K562 (cell line): ENCODE measurements at regions not wholly inside any gene's neighbourhood (a gene's known extent, or its start where the extent isn't known, plus 50 kb on each side); places are given as distances from the start of the nearest gene placed in this dataset.

Experiments used
- ATAC-seq: fragments of 200-7000 bp; cut with Tn5 transposase; 3 replicates; pipeline ENCODE4 v1.9.1; 2020; ENCODE audit warnings: moderate library complexity
- BruUV-seq: library from RNA; stranded (reverse); fragments of 400-500 nt; replicated peaks from 2 replicates; lab custom pipeline; 2021; lab: Mats Ljungman, UMichigan
- CTCF ChIA-PET: fragments of 300-600 bp; formaldehyde crosslinking; extraction: SDS; loops from one replicate; lab custom pipeline; 2021; ENCODE audit warnings: low intra/inter-chr PET ratio; lab: Yijun Ruan, JAX
- POLR2A ChIA-PET: fragments of 300-600, 350-650 bp; sonication (Branson Sonifier 250); formaldehyde crosslinking; extraction: SDS; loops from one replicate; lab custom pipeline; 2021; ENCODE audit warnings: antibody characterized with exemption, inconsistent platforms; lab: Yijun Ruan, JAX
- DNase-seq, 4 experiments: peaks; one replicate each; pipeline versions ENCODE4 v3.0.0 to v3.0.0-alpha.2; 2011 to 2018; ENCODE audit warnings: low spot score in 3 of 4, mixed read lengths in 3 of 4; ENCODE audit errors: extremely low read depth in 1 of 4
- FAIRE-seq: peaks from 2 replicates; lab custom pipeline; 2011; peaks lifted over from hg19 to GRCh38; lab: Jason Lieb, UNC
- H2AFZ ChIP-seq: 2 replicates; pipeline ENCODE4 v1.6.0; 2011; ENCODE audit warnings: low read depth, low read length, control low read depth, inconsistent platforms
- H3K27ac ChIP-seq: fragments of 200-600 bp; 3 replicates; pipeline ENCODE4 v1.8.0; 2011; ENCODE audit warnings: low read depth, mild to moderate bottlenecking, control low read depth, inconsistent platforms, low read length, moderate library complexity, mixed read lengths; ENCODE audit errors: extremely low read depth
- H3K27me3 ChIP-seq, 2 experiments: fragments of 300-600 bp in 1 of 2; 2 replicates in 1 of 2; 3 replicates in 1 of 2; pipeline versions ENCODE4 v1.6.0 to v1.8.0; 2011; ENCODE audit warnings: inconsistent platforms in 2 of 2, low read length in 2 of 2, mild to moderate bottlenecking in 1 of 2, mixed read lengths in 1 of 2, moderate library complexity in 1 of 2; ENCODE audit not compliant: control insufficient read depth in 2 of 2, insufficient read depth in 2 of 2
- H3K36me3 ChIP-seq: fragments of 300-600 bp; 3 replicates; pipeline ENCODE4 v1.8.0; 2011; ENCODE audit warnings: mild to moderate bottlenecking, low read length, inconsistent platforms; ENCODE audit not compliant: control insufficient read depth, insufficient read depth
- H3K4me1 ChIP-seq, 2 experiments: fragments of 200-600 bp in 1 of 2; replicated peaks in 1 of 2; 2 replicates in 1 of 2; 3 replicates in 1 of 2; pipeline versions ENCODE4 v1.5.1 to v1.8.0; 2011; ENCODE audit warnings: inconsistent platforms in 2 of 2, low read length in 2 of 2, mild to moderate bottlenecking in 1 of 2, mixed read lengths in 1 of 2, moderate library complexity in 1 of 2; ENCODE audit not compliant: control insufficient read depth in 2 of 2, insufficient read depth in 2 of 2
- H3K4me2 ChIP-seq: 2 replicates; pipeline ENCODE4 v1.6.1; 2011; ENCODE audit warnings: low read length, control low read depth, inconsistent platforms, mixed read lengths; ENCODE audit not compliant: insufficient read depth
- H3K4me3 ChIP-seq: fragments of 200-600 bp; sonication (generic), shearing (Covaris generic); 2 replicates; pipeline ENCODE4 v1.5.1; 2016; ENCODE audit warnings: control low read depth, inconsistent platforms
- H3K79me2 ChIP-seq: fragments of 200-600 bp; 3 replicates; pipeline ENCODE4 v1.8.0; 2011; ENCODE audit warnings: low read length, inconsistent platforms; ENCODE audit not compliant: control insufficient read depth, insufficient read depth
- H3K9ac ChIP-seq, 2 experiments: 2 replicates each; pipeline versions ENCODE4 v1.6.0 to v1.6.1; 2011; ENCODE audit warnings: low read depth in 2 of 2, low read length in 2 of 2, control low read depth in 1 of 2, inconsistent platforms in 1 of 2, mild to moderate bottlenecking in 1 of 2, mixed read lengths in 1 of 2; ENCODE audit not compliant: insufficient read depth in 1 of 2
- H3K9me1 ChIP-seq: one replicate; pipeline ENCODE4 v1.6.0; 2011; ENCODE audit warnings: inconsistent platforms, mild to moderate bottlenecking, low read length, moderate library complexity; ENCODE audit not compliant: control insufficient read depth, insufficient read depth
- H3K9me3 ChIP-seq: replicated peaks from 2 replicates; pipeline ENCODE4 v1.5.1; 2011; ENCODE audit warnings: low read depth, low read length, inconsistent platforms; ENCODE audit not compliant: control insufficient read depth, insufficient read depth
- H4K20me1 ChIP-seq: replicated peaks from 2 replicates; pipeline ENCODE4 v1.6.1; 2011; ENCODE audit warnings: low read length, inconsistent platforms, mixed read lengths; ENCODE audit not compliant: control insufficient read depth, insufficient read depth
- CTBP1 ChIP-seq: fragments of 450-650 bp; IDR thresholded peaks from 2 replicates; pipeline ENCODE4 v1.6.1; 2016; ENCODE audit warnings: borderline replicate concordance
- EP400 ChIP-seq: fragments of 450-650 bp; IDR thresholded peaks from 2 replicates; pipeline ENCODE4 v1.6.1; 2017; ENCODE audit warnings: antibody characterized with exemption, mild to moderate bottlenecking, moderate library complexity
- MCM5 ChIP-seq: fragments of 450-650 bp; IDR thresholded peaks from 2 replicates; pipeline ENCODE4 v1.6.1; 2016; ENCODE audit warnings: low read depth
- NFE2L1 ChIP-seq: fragments of 450-650 bp; IDR thresholded peaks from 2 replicates; pipeline ENCODE4 v1.6.1; 2016; ENCODE audit warnings: missing genetic modification characterization, low read depth, mild to moderate bottlenecking, missing compliant biosample characterization, moderate library complexity, borderline replicate concordance
- SOX6 ChIP-seq: fragments of 450-650 bp; IDR thresholded peaks from 2 replicates; pipeline ENCODE4 v1.6.1; 2014; ENCODE audit warnings: mild to moderate bottlenecking
- STAG1 ChIP-seq: sonication (generic); formaldehyde crosslinking; IDR thresholded peaks from 2 replicates; pipeline ENCODE4 v1.5.0; 2020; ENCODE audit warnings: missing genetic modification reagents, borderline replicate concordance
- ZNF699 ChIP-seq: fragments of 250-450 bp; sonication (Bioruptor Pico); IDR thresholded peaks from 2 replicates; pipeline ENCODE4 v1.8.0; 2021; ENCODE audit warnings: mild to moderate bottlenecking, moderate library complexity; ENCODE audit not compliant: insufficient replicate concordance
- WGBS: fragments of 100-300 bp; shearing (Covaris generic); methylation state at CpG from one replicate; pipeline ENCODE4 v1.1.6; 2016; ENCODE audit warnings: low coverage, mixed read lengths; ENCODE audit not compliant: insufficient coverage; ENCODE audit errors: missing lambda C conversion rate; 5-methylcytosine and 5-hydroxymethylcytosine counted together
- in situ Hi-C: fragments of 300-500 bp; cut with MboI; formaldehyde crosslinking; loops from 4 replicates; pipeline ENCODE4 v1.15.0; 2018; ENCODE audit warnings: inconsistent platforms, mixed read lengths
- intact Hi-C: fragments of 100-400 bp; cut with micrococcal nuclease; formaldehyde crosslinking; loops from 2 replicates; pipeline ENCODE4 v1.14.2; 2022
- TF ChIP-seq, protein P1 (sequence below), 2 experiments: fragments of 450-650 bp; IDR thresholded peaks; 2 replicates each; pipeline ENCODE4 v1.6.1; 2016; ENCODE audit warnings: mild to moderate bottlenecking in 2 of 2, borderline replicate concordance in 1 of 2, low read depth in 1 of 2, moderate library complexity in 1 of 2
- TF ChIP-seq, protein P2 (sequence below), 2 experiments: fragments of 450-650 bp; IDR thresholded peaks; 2 replicates each; pipeline ENCODE4 v1.6.1; 2018; ENCODE audit warnings: mild to moderate bottlenecking in 2 of 2, low read depth in 1 of 2; ENCODE audit not compliant: partially characterized antibody in 2 of 2

DNA sequence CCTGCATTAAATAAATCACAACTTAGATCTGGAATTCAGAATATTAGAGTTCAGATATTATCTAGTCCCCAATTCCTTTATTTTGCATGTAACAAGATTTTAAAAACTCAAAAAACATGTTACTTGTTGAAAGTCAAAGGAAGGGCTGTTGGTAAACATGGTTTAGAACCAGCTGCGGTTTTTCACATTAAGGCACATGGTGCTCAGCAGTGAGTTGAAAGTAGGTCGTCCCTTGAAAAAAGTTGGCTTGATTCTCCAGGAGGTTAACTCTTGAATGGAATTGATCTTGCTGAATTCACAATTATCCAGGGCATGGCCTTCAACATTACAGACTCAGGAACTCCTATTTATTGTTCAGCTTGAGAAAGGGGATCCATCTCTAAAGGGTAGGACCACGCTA is 277.1 kb upstream of the DUSP10 start (continued):
- TF ChIP-seq, protein P1, sequence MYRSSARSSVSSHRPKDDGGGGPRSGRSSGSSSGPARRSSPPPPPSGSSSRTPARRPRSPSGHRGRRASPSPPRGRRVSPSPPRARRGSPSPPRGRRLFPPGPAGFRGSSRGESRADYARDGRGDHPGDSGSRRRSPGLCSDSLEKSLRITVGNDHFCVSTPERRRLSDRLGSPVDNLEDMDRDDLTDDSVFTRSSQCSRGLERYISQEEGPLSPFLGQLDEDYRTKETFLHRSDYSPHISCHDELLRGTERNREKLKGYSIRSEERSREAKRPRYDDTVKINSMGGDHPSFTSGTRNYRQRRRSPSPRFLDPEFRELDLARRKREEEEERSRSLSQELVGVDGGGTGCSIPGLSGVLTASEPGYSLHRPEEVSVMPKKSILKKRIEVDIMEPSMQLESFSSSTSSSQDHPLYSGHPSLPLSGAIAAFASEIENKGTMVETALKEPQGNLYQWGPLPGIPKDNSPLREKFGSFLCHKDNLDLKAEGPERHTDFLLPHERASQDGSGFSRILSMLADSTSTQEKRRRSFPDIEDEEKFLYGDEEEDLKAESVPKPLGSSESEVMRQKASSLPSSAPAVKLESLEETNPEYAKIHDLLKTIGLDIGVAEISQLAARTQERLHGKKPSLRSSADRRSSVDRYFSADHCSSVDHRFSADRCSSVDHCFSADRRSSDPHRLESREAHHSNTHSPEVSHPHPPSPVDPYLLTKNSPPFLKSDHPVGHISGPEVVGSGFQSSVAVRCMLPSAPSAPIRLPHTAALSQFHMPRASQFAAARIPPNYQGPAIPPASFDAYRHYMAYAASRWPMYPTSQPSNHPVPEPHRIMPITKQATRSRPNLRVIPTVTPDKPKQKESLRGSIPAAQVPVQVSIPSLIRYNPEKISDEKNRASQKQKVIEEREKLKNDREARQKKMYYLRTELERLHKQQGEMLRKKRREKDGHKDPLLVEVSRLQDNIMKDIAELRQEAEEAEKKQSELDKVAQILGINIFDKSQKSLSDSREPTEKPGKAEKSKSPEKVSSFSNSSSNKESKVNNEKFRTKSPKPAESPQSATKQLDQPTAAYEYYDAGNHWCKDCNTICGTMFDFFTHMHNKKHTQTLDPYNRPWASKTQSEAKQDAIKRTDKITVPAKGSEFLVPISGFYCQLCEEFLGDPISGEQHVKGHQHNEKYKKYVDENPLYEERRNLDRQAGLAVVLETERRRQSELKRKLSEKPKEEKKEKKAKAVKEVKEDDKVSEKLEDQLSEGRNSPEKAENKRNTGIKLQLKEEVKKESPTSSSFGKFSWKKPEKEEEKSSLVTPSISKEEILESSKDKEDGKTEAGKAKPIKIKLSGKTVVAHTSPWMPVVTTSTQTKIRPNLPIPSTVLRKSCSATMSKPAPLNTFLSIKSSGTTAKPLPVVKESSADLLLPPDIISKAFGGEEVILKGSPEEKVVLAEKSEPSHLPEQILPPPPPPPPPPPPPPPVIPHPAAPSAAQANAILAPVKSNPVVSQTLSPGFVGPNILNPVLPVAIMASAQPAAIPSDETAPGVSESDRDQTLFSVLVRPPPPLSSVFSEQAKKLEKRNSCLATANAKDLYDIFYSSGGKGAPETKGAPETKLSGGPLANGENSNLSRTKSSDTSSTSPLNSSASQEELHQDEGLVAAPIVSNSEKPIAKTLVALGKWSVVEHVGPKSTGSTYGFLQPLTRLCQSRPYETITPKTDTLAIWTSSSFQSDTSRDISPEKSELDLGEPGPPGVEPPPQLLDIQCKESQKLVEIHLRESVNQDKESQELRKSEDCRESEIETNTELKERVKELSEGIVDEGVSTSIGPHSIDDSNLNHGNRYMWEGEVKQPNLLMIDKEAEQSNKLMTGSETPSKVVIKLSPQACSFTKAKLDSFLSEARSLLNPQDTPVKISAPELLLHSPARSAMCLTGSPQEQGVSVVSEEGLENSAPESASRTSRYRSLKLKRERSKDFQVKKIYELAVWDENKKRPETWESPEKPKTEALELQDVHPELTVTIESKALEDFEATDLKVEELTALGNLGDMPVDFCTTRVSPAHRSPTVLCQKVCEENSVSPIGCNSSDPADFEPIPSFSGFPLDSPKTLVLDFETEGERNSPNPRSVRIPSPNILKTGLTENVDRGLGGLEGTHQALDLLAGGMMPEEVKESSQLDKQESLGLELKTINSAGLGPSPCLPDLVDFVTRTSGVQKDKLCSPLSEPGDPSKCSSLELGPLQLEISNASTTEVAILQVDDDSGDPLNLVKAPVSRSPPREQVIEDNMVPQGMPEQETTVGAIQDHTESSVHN (IDR thresholded peaks at IDR 0.05; ENCODE audit: borderline replicate concordance in 1 of 2, low read depth in 1 of 2): no peak

DNA sequence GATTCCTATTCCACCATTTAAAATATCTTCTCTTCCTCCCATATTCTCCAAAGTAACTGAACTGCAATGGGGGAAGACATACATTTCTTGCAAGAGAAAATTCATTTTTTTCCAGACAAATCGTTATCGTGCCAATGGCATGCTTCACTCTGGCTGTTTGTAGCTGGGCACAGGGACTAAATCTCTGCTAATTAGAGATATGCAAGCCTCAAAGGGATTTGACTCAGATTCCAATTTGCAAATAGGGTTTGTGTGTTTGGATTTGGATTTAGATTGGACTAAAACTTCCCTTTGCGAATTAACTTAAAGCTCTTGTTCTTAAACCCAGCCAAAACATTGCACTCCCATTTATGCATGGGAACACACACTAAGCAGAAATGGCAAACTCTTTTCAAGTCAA is 276.2 kb upstream of the DUSP10 start:
- H3K4me2 ChIP-seq: no peak overlapping the region
- H3K27ac ChIP-seq: no peak overlapping the region
- FAIRE-seq (no peak), ATAC-seq (no peak), DNase-seq (no peak)
- no peaks in the 10 kb centered on the region for H3K9me1 ChIP-seq
- H4K20me1 ChIP-seq: no peaks in the 10 kb centered on the region
- H3K27me3 ChIP-seq: no peaks in the 10 kb centered on the region
- no peaks in the 10 kb centered on the region for H3K36me3 ChIP-seq
- no peaks in the 10 kb centered on the region; the same call in 1 of the 2 replicates for H3K9me3 ChIP-seq
- no peak overlapping the region for H3K4me3 ChIP-seq
- intact Hi-C loops: no loop called here
- no TSS peak for BruUV-seq
- POLR2A ChIA-PET: interaction anchor here (0.6 kb wide), 1 partner anchor 569 kb away, joined by 4 read pairs; no protein-coding TSS in a partner anchor
- in situ Hi-C loops: no loop called here
- no peaks in the 10 kb centered on the region for H3K79me2 ChIP-seq
- CTCF ChIA-PET: no interaction called here
- WGBS: 0% methylated on average over 3 of the region's 3 CpGs
- no peak overlapping the region for H2AFZ ChIP-seq
- H3K9ac ChIP-seq: no peak overlapping the region
- no peaks in the 10 kb centered on the region for H3K4me1 ChIP-seq
- TF ChIP-seq, protein P2, sequence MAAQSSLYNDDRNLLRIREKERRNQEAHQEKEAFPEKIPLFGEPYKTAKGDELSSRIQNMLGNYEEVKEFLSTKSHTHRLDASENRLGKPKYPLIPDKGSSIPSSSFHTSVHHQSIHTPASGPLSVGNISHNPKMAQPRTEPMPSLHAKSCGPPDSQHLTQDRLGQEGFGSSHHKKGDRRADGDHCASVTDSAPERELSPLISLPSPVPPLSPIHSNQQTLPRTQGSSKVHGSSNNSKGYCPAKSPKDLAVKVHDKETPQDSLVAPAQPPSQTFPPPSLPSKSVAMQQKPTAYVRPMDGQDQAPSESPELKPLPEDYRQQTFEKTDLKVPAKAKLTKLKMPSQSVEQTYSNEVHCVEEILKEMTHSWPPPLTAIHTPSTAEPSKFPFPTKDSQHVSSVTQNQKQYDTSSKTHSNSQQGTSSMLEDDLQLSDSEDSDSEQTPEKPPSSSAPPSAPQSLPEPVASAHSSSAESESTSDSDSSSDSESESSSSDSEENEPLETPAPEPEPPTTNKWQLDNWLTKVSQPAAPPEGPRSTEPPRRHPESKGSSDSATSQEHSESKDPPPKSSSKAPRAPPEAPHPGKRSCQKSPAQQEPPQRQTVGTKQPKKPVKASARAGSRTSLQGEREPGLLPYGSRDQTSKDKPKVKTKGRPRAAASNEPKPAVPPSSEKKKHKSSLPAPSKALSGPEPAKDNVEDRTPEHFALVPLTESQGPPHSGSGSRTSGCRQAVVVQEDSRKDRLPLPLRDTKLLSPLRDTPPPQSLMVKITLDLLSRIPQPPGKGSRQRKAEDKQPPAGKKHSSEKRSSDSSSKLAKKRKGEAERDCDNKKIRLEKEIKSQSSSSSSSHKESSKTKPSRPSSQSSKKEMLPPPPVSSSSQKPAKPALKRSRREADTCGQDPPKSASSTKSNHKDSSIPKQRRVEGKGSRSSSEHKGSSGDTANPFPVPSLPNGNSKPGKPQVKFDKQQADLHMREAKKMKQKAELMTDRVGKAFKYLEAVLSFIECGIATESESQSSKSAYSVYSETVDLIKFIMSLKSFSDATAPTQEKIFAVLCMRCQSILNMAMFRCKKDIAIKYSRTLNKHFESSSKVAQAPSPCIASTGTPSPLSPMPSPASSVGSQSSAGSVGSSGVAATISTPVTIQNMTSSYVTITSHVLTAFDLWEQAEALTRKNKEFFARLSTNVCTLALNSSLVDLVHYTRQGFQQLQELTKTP (IDR thresholded peaks at IDR 0.05; ENCODE audit: low read depth in 1 of 2, partially characterized antibody in 2 of 2): no peak
- TF ChIP-seq SOX6 (no peak), EP400 (no peak), CTBP1 (no peak), MCM5 (no peak), STAG1 (CRISPR knock-in tag) (no peak), NFE2L1 (tag) (no peak), ZNF699 (no peak)
